PC-9 (cell line): ENCODE measurements at regions not wholly inside any gene's neighbourhood (a gene's known extent, or its start where the extent isn't known, plus 50 kb on each side); places are given as distances from the start of the nearest gene placed in this dataset.

ENCODE experiments used
- CTCF ChIP-seq: fragments of 200-600 bp; sonication (generic); conservative IDR thresholded peaks from 2 replicates; pipeline ENCODE4 v1.6.1; 2017; ENCODE audit warnings: mixed run types, antibody characterized with exemption, mild to moderate bottlenecking, moderate library complexity
- EZH2 ChIP-seq: fragments of 200-600 bp; sonication (generic); IDR thresholded peaks from 2 replicates; pipeline ENCODE4 v1.8.0; 2017; ENCODE audit warnings: antibody characterized with exemption, low read depth

GRCh38 chr17:36842963-36843558 is 94.2 kb upstream of the LHX1 start:
- no peak for TF ChIP-seq EZH2
- TF ChIP-seq CTCF, result no peak
